Upper lobe of left lung (tissue), 4 donors: ENCODE measurements at regions not wholly inside any gene's neighbourhood (a gene's known extent, or its start where the extent isn't known, plus 50 kb on each side); places are given as distances from the start of the nearest gene placed in this dataset.

ENCODE experiments used
- POLR2A ChIP-seq, 4 donors: fragments of 450-650 bp; IDR thresholded peaks; one replicate each; pipeline ENCODE4 v1.5.1; 2016 to 2017; ENCODE audit warnings: antibody characterized with exemption in 4 of 4, mild to moderate bottlenecking in 2 of 4
- POLR2AphosphoS5 ChIP-seq, 2 donors: sonication (generic); formaldehyde crosslinking; IDR thresholded peaks; one replicate each; pipeline ENCODE4 v1.5.1; 2017; ENCODE audit warnings: antibody characterized with exemption in 2 of 2
- TF ChIP-seq, protein P1 (sequence below), 6 experiments: fragments of 450-650 bp in 4 of 6; fragments of 200-600 bp in 2 of 6; sonication (generic) in 2 of 6; IDR thresholded peaks; one replicate each; pipeline ENCODE4 v1.5.1; 2016 to 2019; ENCODE audit warnings: antibody characterized with exemption in 6 of 6

GRCh38 chr13:37495046-37495445, 103.5 kb downstream of the POSTN start:
- TF ChIP-seq, protein P1, sequence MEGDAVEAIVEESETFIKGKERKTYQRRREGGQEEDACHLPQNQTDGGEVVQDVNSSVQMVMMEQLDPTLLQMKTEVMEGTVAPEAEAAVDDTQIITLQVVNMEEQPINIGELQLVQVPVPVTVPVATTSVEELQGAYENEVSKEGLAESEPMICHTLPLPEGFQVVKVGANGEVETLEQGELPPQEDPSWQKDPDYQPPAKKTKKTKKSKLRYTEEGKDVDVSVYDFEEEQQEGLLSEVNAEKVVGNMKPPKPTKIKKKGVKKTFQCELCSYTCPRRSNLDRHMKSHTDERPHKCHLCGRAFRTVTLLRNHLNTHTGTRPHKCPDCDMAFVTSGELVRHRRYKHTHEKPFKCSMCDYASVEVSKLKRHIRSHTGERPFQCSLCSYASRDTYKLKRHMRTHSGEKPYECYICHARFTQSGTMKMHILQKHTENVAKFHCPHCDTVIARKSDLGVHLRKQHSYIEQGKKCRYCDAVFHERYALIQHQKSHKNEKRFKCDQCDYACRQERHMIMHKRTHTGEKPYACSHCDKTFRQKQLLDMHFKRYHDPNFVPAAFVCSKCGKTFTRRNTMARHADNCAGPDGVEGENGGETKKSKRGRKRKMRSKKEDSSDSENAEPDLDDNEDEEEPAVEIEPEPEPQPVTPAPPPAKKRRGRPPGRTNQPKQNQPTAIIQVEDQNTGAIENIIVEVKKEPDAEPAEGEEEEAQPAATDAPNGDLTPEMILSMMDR (IDR thresholded peaks at IDR 0.05), result no peak
- TF ChIP-seq POLR2A (IDR thresholded peaks at IDR 0.05), result no peak
- no peak for TF ChIP-seq POLR2AphosphoS5 (IDR thresholded peaks at IDR 0.05)
